Activated CD4-positive, alpha-beta memory T cell treated with anti-CD3 and anti-CD28 coated beads, Interleukin-2, amount 10 ng/mL, durations not matched to agents 7 days and 5 days (primary cell): ENCODE measurements at regions not wholly inside any gene's neighbourhood (a gene's known extent, or its start where the extent isn't known, plus 50 kb on each side); places are given as distances from the start of the nearest gene placed in this dataset.
"Not testable (repeated sequence)": the region's sequence is repeated elsewhere in the genome, so short reads cannot be mapped to it uniquely, and the experiment has no call there.

Source experiments
- CTCF ChIA-PET: fragments of 350-600 bp; sonication (Branson Sonifier 250); formaldehyde crosslinking; loops from one replicate; lab custom pipeline; 2021; ENCODE audit warnings: antibody characterized with exemption, inconsistent platforms; lab: Charles Lee
- POLR2A ChIA-PET: fragments of 350-600 bp; sonication (Branson Sonifier 250); formaldehyde crosslinking; loops from one replicate; lab custom pipeline; 2021; ENCODE audit warnings: antibody characterized with exemption; lab: Charles Lee
- DNase-seq: peaks from one replicate; pipeline ENCODE4 v3.0.0-alpha.2; 2020
- H3K27ac Mint-ChIP-seq: one replicate; pipeline ENCODE4 v1.8.0; 2021; ENCODE audit warnings: mild to moderate bottlenecking, mixed read lengths
- H3K27me3 Mint-ChIP-seq: one replicate; pipeline ENCODE4 v1.8.0; 2021; ENCODE audit warnings: mixed read lengths
- H3K36me3 Mint-ChIP-seq: one replicate; pipeline ENCODE4 v1.8.0; 2021; ENCODE audit warnings: low read depth, mixed read lengths
- H3K4me1 Mint-ChIP-seq: one replicate; pipeline ENCODE4 v1.8.0; 2021; ENCODE audit warnings: mixed read lengths
- H3K4me3 Mint-ChIP-seq: one replicate; pipeline ENCODE4 v1.8.0; 2021; ENCODE audit warnings: mild to moderate bottlenecking, mixed read lengths
- H3K9me3 Mint-ChIP-seq: one replicate; pipeline ENCODE4 v1.8.0; 2021; ENCODE audit warnings: mixed read lengths

DNA sequence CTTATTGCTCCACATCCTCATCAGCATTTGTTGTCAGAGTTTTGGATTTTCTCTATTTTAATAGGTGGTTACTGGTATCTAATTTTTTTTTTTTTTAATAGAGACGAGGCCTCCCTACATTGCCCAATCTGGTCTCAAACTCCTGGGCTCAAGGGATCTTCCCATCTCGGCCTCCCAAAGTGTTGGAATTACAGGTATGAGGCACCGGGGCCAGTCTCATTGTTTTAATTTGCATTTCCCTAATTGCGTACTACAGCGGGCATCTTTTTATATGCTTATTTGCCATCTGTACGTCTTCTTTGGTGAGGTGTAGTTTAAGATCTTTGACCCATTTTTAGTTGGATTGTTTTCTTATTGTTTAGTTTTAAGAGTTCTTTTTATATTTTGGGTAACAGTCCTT lies 210.4 kb upstream of the SULF2 start:
- no peaks in the 10 kb centered on the region for H3K4me1 Mint-ChIP-seq
- no peak overlapping the region for H3K4me3 Mint-ChIP-seq
- no peaks in the 10 kb centered on the region for H3K36me3 Mint-ChIP-seq
- DNase-seq = no peak
- no peaks in the 10 kb centered on the region for H3K9me3 Mint-ChIP-seq
- H3K27ac Mint-ChIP-seq = no peak overlapping the region
- ChIA-PET POLR2A (interaction anchor here (0.6 to 0.7 kb wide), 2 partner anchors 101 to 1422 kb away, joined by 3 read pairs; no protein-coding TSS in a partner anchor), CTCF (interaction anchor here (0.7 kb wide), 1 partner anchor 793 kb away, joined by 3 read pairs; no protein-coding TSS in a partner anchor)
- peaks cover 4% of the 10 kb centered on the region for H3K27me3 Mint-ChIP-seq

- no peak for DNase-seq
- no peak overlapping the region for H3K27ac Mint-ChIP-seq
- H3K4me1 Mint-ChIP-seq = no peaks in the 10 kb centered on the region
- no peak overlapping the region for H3K4me3 Mint-ChIP-seq
- H3K9me3 Mint-ChIP-seq = no peaks in the 10 kb centered on the region
- ChIA-PET POLR2A (no interaction called here), CTCF (no interaction called here)
- peaks cover 7% of the 10 kb centered on the region for H3K27me3 Mint-ChIP-seq
- no peaks in the 10 kb centered on the region for H3K36me3 Mint-ChIP-seq
These were observed 208.5 kb upstream of the SULF2 start for GRCh38 chr20:47993817-47994216.

DNA sequence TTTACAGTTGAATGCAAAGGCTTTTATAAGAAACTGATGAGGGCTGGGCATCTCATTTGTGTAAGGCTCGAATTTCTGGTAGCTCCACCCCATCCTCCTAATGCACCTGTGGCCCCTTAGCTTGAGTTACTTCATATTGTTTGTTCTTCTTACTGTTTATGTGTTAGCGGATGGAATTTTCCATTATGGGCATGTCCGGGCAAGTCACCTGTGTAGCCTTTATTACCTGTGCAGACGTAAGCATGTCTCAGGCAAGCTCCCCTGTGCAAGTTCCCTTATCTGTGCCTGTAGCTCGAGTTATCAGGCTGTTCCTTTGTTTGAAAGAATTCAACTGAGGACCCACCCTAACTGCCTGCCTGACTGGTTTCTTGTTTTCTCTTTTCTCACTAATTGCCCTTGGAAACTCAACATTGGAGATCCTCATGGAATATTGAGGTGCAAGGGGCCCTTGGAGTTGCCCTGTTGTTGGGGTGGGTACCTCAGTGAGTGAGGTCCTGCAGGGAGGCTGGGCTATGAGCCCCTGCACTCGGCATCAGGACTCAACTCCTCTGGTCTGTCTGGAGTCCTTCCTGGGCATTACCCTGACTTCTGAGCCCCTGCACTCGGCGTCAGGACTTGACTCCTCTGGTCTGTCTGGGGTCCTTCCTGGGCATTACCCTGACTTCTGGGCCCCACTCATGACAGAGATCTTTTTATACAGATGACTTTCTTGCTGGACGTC lies 207.9 kb upstream of the SULF2 start:
- ChIA-PET POLR2A (no interaction called here), CTCF (no interaction called here)
- no peaks in the 10 kb centered on the region for H3K9me3 Mint-ChIP-seq
- H3K27me3 Mint-ChIP-seq = peaks cover 7% of the 10 kb centered on the region
- no peak overlapping the region for H3K27ac Mint-ChIP-seq
- no peak overlapping the region for H3K4me3 Mint-ChIP-seq
- DNase-seq = no peak
- H3K4me1 Mint-ChIP-seq = no peaks in the 10 kb centered on the region
- H3K36me3 Mint-ChIP-seq = no peaks in the 10 kb centered on the region

GRCh38 chr20:47991875-47992488 lies 206.7 kb upstream of the SULF2 start:
- ChIA-PET CTCF (no interaction called here), POLR2A (no interaction called here)
- Mint-ChIP-seq H3K4me3 (no peak overlapping the region), H3K36me3 (no peaks in the 10 kb centered on the region), H3K4me1 (no peaks in the 10 kb centered on the region), H3K9me3 (no peaks in the 10 kb centered on the region), H3K27ac (no peak overlapping the region), H3K27me3 (peaks cover 3% of the 10 kb centered on the region)
- no peak for DNase-seq

GRCh38 chr20:47990507-47991150 lies 205.3 kb upstream of the SULF2 start:
- no peaks in the 10 kb centered on the region for H3K36me3 Mint-ChIP-seq
- CTCF ChIA-PET = no interaction called here
- H3K9me3 Mint-ChIP-seq = no peaks in the 10 kb centered on the region
- no peak for DNase-seq
- H3K27me3 Mint-ChIP-seq = peaks cover 3% of the 10 kb centered on the region
- H3K4me1 Mint-ChIP-seq = no peaks in the 10 kb centered on the region
- H3K4me3 Mint-ChIP-seq = no peak overlapping the region
- POLR2A ChIA-PET = no interaction called here
- no peak overlapping the region for H3K27ac Mint-ChIP-seq

GRCh38 chr20:47989957-47990356 lies 204.7 kb upstream of the SULF2 start:
- H3K9me3 Mint-ChIP-seq = no peaks in the 10 kb centered on the region
- H3K4me1 Mint-ChIP-seq = no peaks in the 10 kb centered on the region

GRCh38 chr20:47988676-47989075 lies 203.4 kb upstream of the SULF2 start:
- DNase-seq = no peak
- H3K36me3 Mint-ChIP-seq = no peaks in the 10 kb centered on the region

More at GRCh38 chr20:47989957-47990356, 204.7 kb upstream of the SULF2 start:
- POLR2A ChIA-PET = no interaction called here
- DNase-seq = no peak
- H3K27me3 Mint-ChIP-seq = peaks cover 3% of the 10 kb centered on the region
- CTCF ChIA-PET = no interaction called here
- no peak overlapping the region for H3K4me3 Mint-ChIP-seq
- H3K36me3 Mint-ChIP-seq = no peaks in the 10 kb centered on the region
- H3K27ac Mint-ChIP-seq = no peak overlapping the region

GRCh38 chr20:47985092-47985850 lies 200.0 kb upstream of the SULF2 start:
- ChIA-PET CTCF (no interaction called here), POLR2A (no interaction called here)
- Mint-ChIP-seq H3K27me3 (peaks cover 6% of the 10 kb centered on the region), H3K4me3 (no peak overlapping the region), H3K9me3 (no peaks in the 10 kb centered on the region), H3K27ac (no peak overlapping the region), H3K36me3 (no peaks in the 10 kb centered on the region), H3K4me1 (no peaks in the 10 kb centered on the region)
- no peak for DNase-seq

More at GRCh38 chr20:47988676-47989075, 203.4 kb upstream of the SULF2 start:
- Mint-ChIP-seq H3K4me3 (no peak overlapping the region), H3K27ac (no peak overlapping the region), H3K4me1 (no peaks in the 10 kb centered on the region), H3K9me3 (no peaks in the 10 kb centered on the region), H3K27me3 (peaks cover 3% of the 10 kb centered on the region)
- CTCF ChIA-PET = no interaction called here
- POLR2A ChIA-PET = no interaction called here

DNA sequence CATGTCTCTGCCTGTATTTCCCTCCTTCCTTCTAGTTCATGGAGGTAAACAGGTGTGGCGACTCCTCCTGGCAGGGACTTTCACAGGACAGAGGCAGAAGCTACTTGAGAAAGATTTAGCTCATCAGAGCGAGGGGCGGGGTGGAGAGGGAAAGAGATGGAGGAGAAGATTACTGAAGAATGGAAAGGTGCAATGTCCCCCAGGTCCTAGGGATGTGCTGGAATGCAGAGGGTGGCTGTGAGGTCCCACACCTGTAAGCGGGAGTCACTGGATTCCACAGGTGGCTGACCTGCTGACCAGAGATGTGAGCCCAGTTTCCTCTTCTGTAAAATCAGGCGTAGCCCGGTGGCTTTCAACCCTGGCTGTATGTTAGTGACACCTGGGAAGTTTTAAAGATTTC lies 199.2 kb upstream of the SULF2 start:
- CTCF ChIA-PET = no interaction called here
- DNase-seq = no peak
- no peak overlapping the region for H3K27ac Mint-ChIP-seq

DNA sequence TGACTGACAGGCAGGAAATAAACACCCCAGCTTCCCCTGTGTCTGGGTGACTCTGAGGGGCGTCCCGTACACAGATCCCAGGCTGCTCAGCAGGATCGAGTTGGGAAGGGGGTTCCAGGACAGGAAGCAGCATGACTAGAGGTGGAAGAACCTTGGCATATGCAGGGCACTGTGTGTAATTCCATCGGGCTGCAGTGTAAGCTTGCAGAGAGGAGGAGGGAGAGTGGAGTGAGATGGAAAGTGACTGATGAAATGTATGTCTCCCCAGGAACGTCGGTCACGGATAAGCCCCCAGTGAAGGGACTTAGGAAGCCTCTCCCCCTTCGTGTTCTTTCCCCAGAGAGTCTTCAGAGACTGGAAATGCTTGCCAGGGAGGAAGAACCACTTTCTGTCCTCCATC lies 198.4 kb upstream of the SULF2 start:
- H3K9me3 Mint-ChIP-seq, DNase-seq, POLR2A ChIA-PET, H3K27ac Mint-ChIP-seq, CTCF ChIA-PET, H3K36me3 Mint-ChIP-seq, H3K4me1 Mint-ChIP-seq, H3K27me3 Mint-ChIP-seq, H3K4me3 Mint-ChIP-seq: not testable (repeated sequence)

More for the DNA sequence above, 199.2 kb upstream of the SULF2 start:
- POLR2A ChIA-PET = no interaction called here
- Mint-ChIP-seq H3K4me3 (no peak overlapping the region), H3K9me3 (no peaks in the 10 kb centered on the region), H3K4me1 (no peaks in the 10 kb centered on the region), H3K36me3 (no peaks in the 10 kb centered on the region), H3K27me3 (peaks cover 4% of the 10 kb centered on the region)

- Mint-ChIP-seq H3K4me3 (no peak overlapping the region), H3K27ac (no peak overlapping the region), H3K9me3 (no peaks in the 10 kb centered on the region), H3K4me1 (no peaks in the 10 kb centered on the region), H3K36me3 (no peaks in the 10 kb centered on the region), H3K27me3 (peaks cover 8% of the 10 kb centered on the region)
- no peak for DNase-seq
- ChIA-PET CTCF (no interaction called here), POLR2A (no interaction called here)
These were observed 197.5 kb upstream of the SULF2 start for GRCh38 chr20:47982574-47983360.

GRCh38 chr20:47981222-47981621 lies 195.9 kb upstream of the SULF2 start:
- H3K27ac Mint-ChIP-seq = no peak overlapping the region
- no peaks in the 10 kb centered on the region for H3K9me3 Mint-ChIP-seq
- ChIA-PET POLR2A (no interaction called here), CTCF (no interaction called here)
- H3K27me3 Mint-ChIP-seq = peaks cover 11% of the 10 kb centered on the region
- no peaks in the 10 kb centered on the region for H3K36me3 Mint-ChIP-seq
- peaks cover 3% of the 10 kb centered on the region for H3K4me1 Mint-ChIP-seq
- DNase-seq = no peak
- no peak overlapping the region for H3K4me3 Mint-ChIP-seq
